ENCODE measurements at regions not wholly inside any gene's neighbourhood (a gene's known extent, or its start where the extent isn't known, plus 50 kb on each side); places are given as distances from the start of the nearest gene placed in this dataset.
A peak's percentile ranks its signal among the peaks of the same experiment; 100 is the strongest.

GRCh38 chr15:93250950-93251349 lies 161.9 kb upstream of the RGMA start:
- 75 to 89% (median 81%) methylated on average over 8 of the region's 8 CpGs for WGBS, 5 donors
- Histone ChIP-seq H3K27ac (no peak overlapping the region), H3K9me3 (no peaks in the 10 kb centered on the region), H3K27me3 (replicated peaks in 1 of 7) (peaks cover 0 to 19% (median 0%) of the 10 kb centered on the region in 7 donors), H3K4me3 (no peak overlapping the region), H3K36me3 (no peaks in the 10 kb centered on the region), H3K4me1 (peaks cover 0 to 44% (median 3%) of the 10 kb centered on the region in 6 donors)
- intact Hi-C loops (cut with DNase I; ENCODE audit: low total_unique reads) = no loop called here
- no peak for DNase-seq
- TF ChIP-seq CTCF (IDR thresholded peaks at IDR 0.05 in 8 of 11, conservative IDR thresholded peaks at IDR 0.05 in 3 of 11) (no peak), POLR2A (IDR thresholded peaks at IDR 0.05) (no peak)

GRCh38 chr15:93250209-93250608 lies 161.2 kb upstream of the RGMA start:
- Histone ChIP-seq H3K27ac (peak overlapping the region in 1 of 8 donors; percentile 11), H3K4me3 (no peak overlapping the region), H3K4me1 (peaks cover 0 to 44% (median 3%) of the 10 kb centered on the region in 6 donors), H3K36me3 (no peaks in the 10 kb centered on the region), H3K9me3 (no peaks in the 10 kb centered on the region), H3K27me3 (replicated peaks in 1 of 7) (peaks cover 0 to 27% (median 0%) of the 10 kb centered on the region in 7 donors)
- no peak for DNase-seq
- intact Hi-C loops (cut with DNase I; ENCODE audit: low total_unique reads) = no loop called here
- TF ChIP-seq POLR2AphosphoS5 (IDR thresholded peaks at IDR 0.05) (no peak), POLR2A (IDR thresholded peaks at IDR 0.05) (no peak), CTCF (IDR thresholded peaks at IDR 0.05 in 8 of 11, conservative IDR thresholded peaks at IDR 0.05 in 3 of 11) (no peak)
- 29 to 52% (median 42%) methylated on average over 2 of the region's 2 CpGs for WGBS, 5 donors

DNA sequence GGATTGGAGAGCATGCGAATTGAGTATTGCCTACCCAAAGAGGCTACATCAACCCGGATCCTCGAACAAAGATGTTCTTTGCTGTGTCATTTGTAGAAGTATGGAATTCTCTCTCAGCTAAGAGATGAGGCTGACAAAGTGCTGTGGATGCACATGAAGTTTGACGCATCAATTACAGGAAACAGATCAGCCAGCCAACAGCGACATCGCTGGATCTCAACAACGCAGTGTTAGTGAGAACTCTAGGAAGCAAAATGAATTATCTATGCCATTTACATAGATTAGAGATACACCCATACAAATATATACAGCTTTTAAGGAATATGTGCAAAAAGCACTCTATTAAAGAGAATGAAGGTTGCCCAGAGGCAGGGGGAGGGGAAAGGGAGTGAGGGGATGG lies 160.6 kb upstream of the RGMA start:
- no peak overlapping the region for H3K4me3 ChIP-seq
- intact Hi-C loops (cut with DNase I; ENCODE audit: low total_unique reads) = no loop called here
- H3K36me3 ChIP-seq = no peaks in the 10 kb centered on the region
- H3K4me1 ChIP-seq = peaks cover 0 to 44% (median 3%) of the 10 kb centered on the region in 6 donors
- H3K9me3 ChIP-seq = no peaks in the 10 kb centered on the region
- 72 to 87% (median 74%) methylated on average over 7 of the region's 7 CpGs for WGBS, 5 donors
- TF ChIP-seq POLR2A (IDR thresholded peaks at IDR 0.05) (no peak), POLR2AphosphoS5 (IDR thresholded peaks at IDR 0.05) (no peak), CTCF (IDR thresholded peaks at IDR 0.05 in 8 of 11, conservative IDR thresholded peaks at IDR 0.05 in 3 of 11) (no peak)
- DNase-seq = no peak
- H3K27me3 ChIP-seq (replicated peaks in 1 of 7) = peaks cover 0 to 30% (median 0%) of the 10 kb centered on the region in 7 donors
- peak overlapping the region in 2 of 8 donors; percentile 11 for H3K27ac ChIP-seq

- Histone ChIP-seq H3K27me3 (replicated peaks in 1 of 7) (peaks cover 0 to 30% (median 0%) of the 10 kb centered on the region in 7 donors), H3K9me3 (no peaks in the 10 kb centered on the region), H3K36me3 (no peaks in the 10 kb centered on the region), H3K27ac (peak overlapping the region in 4 of 8 donors; percentile 46 to 73 (median 70)), H3K4me3 (no peak overlapping the region), H3K4me1 (peaks cover 0 to 36% (median 3%) of the 10 kb centered on the region in 6 donors)
- TF ChIP-seq POLR2AphosphoS5 (IDR thresholded peaks at IDR 0.05) = no peak
- DNase-seq = no peak
- intact Hi-C loops (cut with DNase I; ENCODE audit: low total_unique reads) = no loop called here
- 40 to 79% (median 53%) methylated on average over 14 of the region's 14 CpGs for WGBS, 5 donors
Observed at GRCh38 chr15:93247466-93248121, 158.6 kb upstream of the RGMA start.

Measured in spleen (tissue), 11 donors.